SK-N-SH treated with all-trans-retinoic acid at 6 μM for 48 hours (cell line): ENCODE measurements at regions not wholly inside any gene's neighbourhood (a gene's known extent, or its start where the extent isn't known, plus 50 kb on each side); places are given as distances from the start of the nearest gene placed in this dataset.

ENCODE experiments used
- ATAC-seq: fragments of 200-7000 bp; cut with Tn5 transposase; 3 replicates; pipeline ENCODE4 v1.9.1; 2020; ENCODE audit warnings: mild to moderate bottlenecking, moderate library complexity
- ARNTL ChIP-seq: fragments of 450-650 bp; formaldehyde crosslinking; IDR thresholded peaks from 2 replicates; pipeline ENCODE4 v1.5.0; 2020; ENCODE audit warnings: low read depth, mild to moderate bottlenecking, moderate library complexity, borderline replicate concordance
- BACH2 ChIP-seq: fragments of 250-450 bp; sonication (Bioruptor Pico); IDR thresholded peaks from 2 replicates; pipeline ENCODE4 v1.9.0; 2021; ENCODE audit warnings: mild to moderate bottlenecking, borderline replicate concordance
- CSDC2 ChIP-seq: fragments of 250-450 bp; sonication (Bioruptor Pico); IDR thresholded peaks from 2 replicates; pipeline ENCODE4 v1.5.0; 2020; ENCODE audit warnings: mild to moderate bottlenecking, moderate library complexity
- ESRRG ChIP-seq: fragments of 250-450 bp; sonication (Bioruptor Pico); IDR thresholded peaks from 2 replicates; pipeline ENCODE4 v1.6.1; 2021; ENCODE audit warnings: mild to moderate bottlenecking
- GLIS3 ChIP-seq: fragments of 250-450 bp; sonication (Bioruptor Pico); IDR thresholded peaks from 2 replicates; pipeline ENCODE4 v1.5.0; 2020; ENCODE audit warnings: mild to moderate bottlenecking, moderate library complexity
- ISL1 ChIP-seq: fragments of 250-450 bp; sonication (Bioruptor Pico); IDR thresholded peaks from 2 replicates; pipeline ENCODE4 v2.1.2; 2022; ENCODE audit warnings: mild to moderate bottlenecking, moderate library complexity
- OSR1 ChIP-seq: fragments of 250-450 bp; sonication (Bioruptor Pico); IDR thresholded peaks from 2 replicates; pipeline ENCODE4 v1.8.0; 2022; ENCODE audit warnings: moderate library complexity, mild to moderate bottlenecking, inconsistent platforms
- PPARA ChIP-seq: fragments of 250-450 bp; sonication (Bioruptor Pico); IDR thresholded peaks from 2 replicates; pipeline ENCODE4 v1.5.0; 2020; ENCODE audit warnings: mild to moderate bottlenecking, borderline replicate concordance
- RARB ChIP-seq: fragments of 250-450 bp; sonication (Bioruptor Pico); IDR thresholded peaks from 2 replicates; pipeline ENCODE4 v1.8.0; 2021; ENCODE audit warnings: mild to moderate bottlenecking, moderate library complexity
- SNAI2 ChIP-seq: fragments of 250-450 bp; sonication (Bioruptor Pico); IDR thresholded peaks from 2 replicates; pipeline ENCODE4 v1.5.0; 2020; ENCODE audit warnings: mild to moderate bottlenecking, moderate library complexity
- TCF4 ChIP-seq: fragments of 250-450 bp; sonication (Bioruptor Pico); IDR thresholded peaks from 2 replicates; pipeline ENCODE4 v1.8.0; 2021; ENCODE audit warnings: mild to moderate bottlenecking, moderate library complexity, borderline replicate concordance
- TSHZ2 ChIP-seq: fragments of 250-450 bp; sonication (Bioruptor Pico); IDR thresholded peaks from 2 replicates; pipeline ENCODE4 v1.5.0; 2020; ENCODE audit warnings: mild to moderate bottlenecking, moderate library complexity
- ZC3H10 ChIP-seq: fragments of 250-450 bp; sonication (Bioruptor Pico); IDR thresholded peaks from 2 replicates; pipeline ENCODE4 v1.5.1; 2021; ENCODE audit warnings: mild to moderate bottlenecking, moderate library complexity
- ZFP3 ChIP-seq: fragments of 250-450 bp; sonication (Bioruptor Pico); IDR thresholded peaks from 2 replicates; pipeline ENCODE4 v1.5.0; 2020; ENCODE audit warnings: mild to moderate bottlenecking, moderate library complexity
- ZFP30 ChIP-seq: fragments of 450-650 bp; formaldehyde crosslinking; IDR thresholded peaks from 2 replicates; pipeline ENCODE4 v1.5.0; 2022; ENCODE audit warnings: mild to moderate bottlenecking, moderate library complexity
- ZNF565 ChIP-seq: fragments of 450-650 bp; formaldehyde crosslinking; conservative IDR thresholded peaks from 2 replicates; pipeline ENCODE4 v1.5.0; 2020; ENCODE audit warnings: low read depth, mild to moderate bottlenecking, moderate library complexity
- ZNF70 ChIP-seq: fragments of 450-650 bp; formaldehyde crosslinking; IDR thresholded peaks from 2 replicates; pipeline ENCODE4 v1.5.0; 2020; ENCODE audit warnings: mild to moderate bottlenecking, moderate library complexity
- ZNF8 ChIP-seq: fragments of 450-650 bp; formaldehyde crosslinking; IDR thresholded peaks from 2 replicates; pipeline ENCODE4 v1.5.0; 2020; ENCODE audit warnings: mild to moderate bottlenecking, moderate library complexity
- TF ChIP-seq, protein P1 (sequence below): fragments of 250-450 bp; sonication (Bioruptor Pico); IDR thresholded peaks from 2 replicates; pipeline ENCODE4 v1.8.0; 2020; ENCODE audit warnings: mild to moderate bottlenecking, moderate library complexity, borderline replicate concordance
- TF ChIP-seq, protein P2 (sequence below): fragments of 250-450 bp; sonication (Bioruptor Pico); IDR thresholded peaks from 2 replicates; pipeline ENCODE4 v1.5.1; 2021; ENCODE audit warnings: mild to moderate bottlenecking, moderate library complexity
- TF ChIP-seq, protein P3 (sequence below): fragments of 250-450 bp; sonication (Bioruptor Pico); IDR thresholded peaks from 2 replicates; pipeline ENCODE4 v1.8.0; 2021; ENCODE audit warnings: low read depth, mild to moderate bottlenecking, moderate library complexity, borderline replicate concordance

DNA sequence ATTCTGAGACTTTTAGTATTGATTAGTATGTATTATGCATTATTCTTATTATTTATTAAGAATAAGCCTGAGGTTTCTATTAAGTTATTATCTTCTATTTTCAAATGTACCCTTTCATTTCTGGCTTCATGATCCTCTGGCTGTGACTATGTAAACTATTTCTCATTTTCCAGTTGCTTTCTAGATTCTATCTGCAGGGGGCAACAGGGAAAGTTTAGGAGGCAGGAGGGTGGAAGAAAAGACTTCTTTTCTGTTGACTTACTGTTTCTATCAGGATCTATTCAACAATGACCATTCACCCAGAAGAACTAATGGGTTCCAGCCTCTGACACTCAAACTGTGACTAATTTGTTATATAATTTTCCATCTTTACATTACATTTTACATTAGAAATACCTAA lies 653.4 kb upstream of the FSHR start:
- TF ChIP-seq ZFP30 (CRISPR knock-in tag) (no peak), ZNF565 (CRISPR knock-in tag) (no peak), TCF4 (CRISPR knock-in tag) (no peak)

GRCh38 chr2:49804111-49804510 lies 649.8 kb upstream of the FSHR start:
- ATAC-seq = no peak
- TF ChIP-seq RARB (no peak), ZNF70 (no peak), ISL1 (CRISPR knock-in tag) (no peak), ESRRG (CRISPR knock-in tag) (no peak), ZFP30 (CRISPR knock-in tag) (no peak), BACH2 (CRISPR knock-in tag) (no peak), PPARA (no peak), OSR1 (no peak), CSDC2 (CRISPR knock-in tag) (no peak), GLIS3 (CRISPR knock-in tag) (no peak)
- TF ChIP-seq, protein P1, sequence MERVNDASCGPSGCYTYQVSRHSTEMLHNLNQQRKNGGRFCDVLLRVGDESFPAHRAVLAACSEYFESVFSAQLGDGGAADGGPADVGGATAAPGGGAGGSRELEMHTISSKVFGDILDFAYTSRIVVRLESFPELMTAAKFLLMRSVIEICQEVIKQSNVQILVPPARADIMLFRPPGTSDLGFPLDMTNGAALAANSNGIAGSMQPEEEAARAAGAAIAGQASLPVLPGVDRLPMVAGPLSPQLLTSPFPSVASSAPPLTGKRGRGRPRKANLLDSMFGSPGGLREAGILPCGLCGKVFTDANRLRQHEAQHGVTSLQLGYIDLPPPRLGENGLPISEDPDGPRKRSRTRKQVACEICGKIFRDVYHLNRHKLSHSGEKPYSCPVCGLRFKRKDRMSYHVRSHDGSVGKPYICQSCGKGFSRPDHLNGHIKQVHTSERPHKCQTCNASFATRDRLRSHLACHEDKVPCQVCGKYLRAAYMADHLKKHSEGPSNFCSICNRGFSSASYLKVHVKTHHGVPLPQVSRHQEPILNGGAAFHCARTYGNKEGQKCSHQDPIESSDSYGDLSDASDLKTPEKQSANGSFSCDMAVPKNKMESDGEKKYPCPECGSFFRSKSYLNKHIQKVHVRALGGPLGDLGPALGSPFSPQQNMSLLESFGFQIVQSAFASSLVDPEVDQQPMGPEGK (CRISPR knock-in tag) = no peak

More for the DNA sequence above, 653.4 kb upstream of the FSHR start:
- no peak for ATAC-seq

DNA sequence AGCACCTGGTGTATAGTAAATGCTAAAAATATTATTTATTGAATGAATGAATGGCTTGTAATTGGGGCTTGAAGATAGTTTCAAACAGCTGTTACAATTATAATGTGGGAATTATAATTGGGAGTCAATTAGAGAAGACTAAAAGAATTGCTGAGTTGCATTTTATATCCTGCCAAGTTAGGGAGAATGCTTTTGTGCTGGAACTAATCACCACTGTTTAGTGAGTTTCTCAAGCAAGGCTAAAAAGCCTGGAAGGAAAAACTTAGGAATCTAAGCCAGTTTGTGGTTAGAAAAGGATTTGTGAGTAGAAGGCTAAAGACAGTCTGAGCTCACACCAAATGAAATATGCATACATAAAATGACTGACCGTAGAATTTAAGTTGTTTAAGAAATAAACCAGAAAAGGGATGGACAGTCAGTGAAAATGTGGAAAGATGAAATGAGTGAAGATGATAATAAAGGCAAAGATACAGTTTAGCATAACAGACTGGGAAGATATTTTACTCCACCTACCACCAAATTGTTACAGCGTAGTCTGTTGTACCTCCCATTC lies 647.7 kb upstream of the FSHR start:
- TF ChIP-seq GLIS3 (CRISPR knock-in tag) (no peak), TSHZ2 (CRISPR knock-in tag) (no peak), OSR1 (no peak), PPARA (no peak), ISL1 (CRISPR knock-in tag) (no peak), ZC3H10 (CRISPR knock-in tag) (no peak), ZFP30 (CRISPR knock-in tag) (no peak), TCF4 (CRISPR knock-in tag) (no peak), ZFP3 (no peak), BACH2 (CRISPR knock-in tag) (no peak), ZNF8 (CRISPR knock-in tag) (no peak), ARNTL (no peak), ESRRG (CRISPR knock-in tag) (no peak), RARB (no peak), SNAI2 (CRISPR knock-in tag) (no peak), ZNF565 (CRISPR knock-in tag) (no peak)
- TF ChIP-seq, protein P2, sequence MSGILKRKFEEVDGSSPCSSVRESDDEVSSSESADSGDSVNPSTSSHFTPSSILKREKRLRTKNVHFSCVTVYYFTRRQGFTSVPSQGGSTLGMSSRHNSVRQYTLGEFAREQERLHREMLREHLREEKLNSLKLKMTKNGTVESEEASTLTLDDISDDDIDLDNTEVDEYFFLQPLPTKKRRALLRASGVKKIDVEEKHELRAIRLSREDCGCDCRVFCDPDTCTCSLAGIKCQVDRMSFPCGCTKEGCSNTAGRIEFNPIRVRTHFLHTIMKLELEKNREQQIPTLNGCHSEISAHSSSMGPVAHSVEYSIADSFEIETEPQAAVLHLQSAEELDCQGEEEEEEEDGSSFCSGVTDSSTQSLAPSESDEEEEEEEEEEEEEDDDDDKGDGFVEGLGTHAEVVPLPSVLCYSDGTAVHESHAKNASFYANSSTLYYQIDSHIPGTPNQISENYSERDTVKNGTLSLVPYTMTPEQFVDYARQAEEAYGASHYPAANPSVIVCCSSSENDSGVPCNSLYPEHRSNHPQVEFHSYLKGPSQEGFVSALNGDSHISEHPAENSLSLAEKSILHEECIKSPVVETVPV (CRISPR knock-in tag) = no peak
- TF ChIP-seq, protein P1 (CRISPR knock-in tag) = no peak
- no peak for ATAC-seq

DNA sequence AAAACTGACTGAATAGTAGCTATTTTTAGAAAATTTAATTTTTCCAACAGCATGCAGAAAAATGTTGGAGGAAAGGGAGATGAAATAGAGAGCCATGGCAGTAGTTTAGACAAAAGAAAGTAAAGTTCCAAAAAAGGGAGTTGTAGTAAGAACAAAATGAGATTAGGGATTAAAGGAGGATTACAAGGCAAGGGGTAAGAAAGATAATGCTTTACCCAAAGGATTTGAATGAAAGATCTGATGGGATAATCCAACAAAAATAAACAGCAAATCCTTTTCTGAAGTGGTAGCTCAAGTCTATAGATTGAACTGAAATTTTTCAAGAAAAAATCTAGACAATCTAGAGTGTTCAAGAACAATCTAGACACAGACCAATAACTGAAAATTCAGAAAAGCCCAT lies 644.3 kb upstream of the FSHR start:
- ATAC-seq = no peak

More for the DNA sequence above, 644.3 kb upstream of the FSHR start:
- TF ChIP-seq ZFP3 (no peak), TCF4 (CRISPR knock-in tag) (no peak), TSHZ2 (CRISPR knock-in tag) (no peak), ZFP30 (CRISPR knock-in tag) (no peak), ZNF8 (CRISPR knock-in tag) (no peak), OSR1 (no peak)
- TF ChIP-seq, protein P1 (CRISPR knock-in tag) = no peak
- TF ChIP-seq, protein P3, sequence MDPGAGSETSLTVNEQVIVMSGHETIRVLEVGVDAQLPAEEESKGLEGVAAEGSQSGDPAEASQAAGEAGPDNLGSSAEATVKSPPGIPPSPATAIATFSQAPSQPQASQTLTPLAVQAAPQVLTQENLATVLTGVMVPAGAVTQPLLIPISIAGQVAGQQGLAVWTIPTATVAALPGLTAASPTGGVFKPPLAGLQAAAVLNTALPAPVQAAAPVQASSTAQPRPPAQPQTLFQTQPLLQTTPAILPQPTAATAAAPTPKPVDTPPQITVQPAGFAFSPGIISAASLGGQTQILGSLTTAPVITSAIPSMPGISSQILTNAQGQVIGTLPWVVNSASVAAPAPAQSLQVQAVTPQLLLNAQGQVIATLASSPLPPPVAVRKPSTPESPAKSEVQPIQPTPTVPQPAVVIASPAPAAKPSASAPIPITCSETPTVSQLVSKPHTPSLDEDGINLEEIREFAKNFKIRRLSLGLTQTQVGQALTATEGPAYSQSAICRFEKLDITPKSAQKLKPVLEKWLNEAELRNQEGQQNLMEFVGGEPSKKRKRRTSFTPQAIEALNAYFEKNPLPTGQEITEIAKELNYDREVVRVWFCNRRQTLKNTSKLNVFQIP (CRISPR knock-in tag) = no peak
- TF ChIP-seq, all 23 proteins: peak for 0
